Lower leg skin (tissue), 4 donors: ENCODE measurements at regions not wholly inside any gene's neighbourhood (a gene's known extent, or its start where the extent isn't known, plus 50 kb on each side); places are given as distances from the start of the nearest gene placed in this dataset.

ENCODE experiments used
- DNase-seq, 2 donors: peaks; one replicate each; pipeline ENCODE4 v3.0.0-alpha.2; 2019; ENCODE audit warnings: low spot score in 2 of 2
- H3K4me3 ChIP-seq: fragments of 200-600 bp; sonication (generic); 2 replicates; pipeline ENCODE4 v1.5.1; 2017; ENCODE audit warnings: mild to moderate bottlenecking, low read depth; ENCODE audit not compliant: poor library complexity, severe bottlenecking
- POLR2A ChIP-seq, 2 donors: fragments of 450-650 bp; IDR thresholded peaks; one replicate each; pipeline ENCODE4 v1.6.1; 2016 to 2017; ENCODE audit warnings: antibody characterized with exemption in 2 of 2, mild to moderate bottlenecking in 1 of 2, moderate library complexity in 1 of 2
- WGBS, 2 donors: methylation state at CpG; one replicate each; pipeline ENCODE4 v1.1.5; 2018; 5-methylcytosine and 5-hydroxymethylcytosine counted together
- intact Hi-C: fragments of 100-400 bp; cut with DNase I; formaldehyde crosslinking; loops from one replicate; pipeline ENCODE4 v1.15.0; 2023; ENCODE audit warnings: low total_unique reads
- TF ChIP-seq, protein P1 (sequence below), 3 donors: fragments of 450-650 bp; IDR thresholded peaks; one replicate each; pipeline ENCODE4 v1.5.1; 2016; ENCODE audit warnings: antibody characterized with exemption in 3 of 3, mild to moderate bottlenecking in 3 of 3, moderate library complexity in 2 of 3

DNA sequence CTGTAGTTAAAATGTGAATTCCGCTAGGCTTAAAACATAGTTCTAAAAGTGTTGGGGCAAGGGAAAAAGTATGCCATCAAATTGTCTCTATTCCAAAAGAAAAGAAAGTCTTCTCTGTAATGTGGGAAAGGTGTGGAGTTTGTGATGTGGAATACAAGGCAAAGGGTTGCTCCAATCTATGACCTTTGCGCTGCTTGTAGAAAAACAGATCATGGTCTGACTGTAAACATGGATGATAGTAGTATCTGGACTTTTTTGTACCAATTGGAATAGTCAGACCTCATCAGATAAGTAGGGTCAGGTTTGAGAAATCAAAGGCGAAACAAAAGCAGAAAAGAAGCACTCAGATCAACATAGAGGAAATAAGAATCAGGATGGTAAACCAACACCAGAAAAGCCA lies 372.3 kb downstream of the TFEC start:
- TF ChIP-seq, protein P1, sequence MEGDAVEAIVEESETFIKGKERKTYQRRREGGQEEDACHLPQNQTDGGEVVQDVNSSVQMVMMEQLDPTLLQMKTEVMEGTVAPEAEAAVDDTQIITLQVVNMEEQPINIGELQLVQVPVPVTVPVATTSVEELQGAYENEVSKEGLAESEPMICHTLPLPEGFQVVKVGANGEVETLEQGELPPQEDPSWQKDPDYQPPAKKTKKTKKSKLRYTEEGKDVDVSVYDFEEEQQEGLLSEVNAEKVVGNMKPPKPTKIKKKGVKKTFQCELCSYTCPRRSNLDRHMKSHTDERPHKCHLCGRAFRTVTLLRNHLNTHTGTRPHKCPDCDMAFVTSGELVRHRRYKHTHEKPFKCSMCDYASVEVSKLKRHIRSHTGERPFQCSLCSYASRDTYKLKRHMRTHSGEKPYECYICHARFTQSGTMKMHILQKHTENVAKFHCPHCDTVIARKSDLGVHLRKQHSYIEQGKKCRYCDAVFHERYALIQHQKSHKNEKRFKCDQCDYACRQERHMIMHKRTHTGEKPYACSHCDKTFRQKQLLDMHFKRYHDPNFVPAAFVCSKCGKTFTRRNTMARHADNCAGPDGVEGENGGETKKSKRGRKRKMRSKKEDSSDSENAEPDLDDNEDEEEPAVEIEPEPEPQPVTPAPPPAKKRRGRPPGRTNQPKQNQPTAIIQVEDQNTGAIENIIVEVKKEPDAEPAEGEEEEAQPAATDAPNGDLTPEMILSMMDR (IDR thresholded peaks at IDR 0.05), result no peak
- TF ChIP-seq POLR2A (IDR thresholded peaks at IDR 0.05), result no peak
- WGBS, 2 donors, result 63 to 74% methylated on average over 3 of the region's 3 CpGs
- no peak for DNase-seq
- intact Hi-C loops, result no loop called here
- H3K4me3 ChIP-seq, result no peak overlapping the region

DNA sequence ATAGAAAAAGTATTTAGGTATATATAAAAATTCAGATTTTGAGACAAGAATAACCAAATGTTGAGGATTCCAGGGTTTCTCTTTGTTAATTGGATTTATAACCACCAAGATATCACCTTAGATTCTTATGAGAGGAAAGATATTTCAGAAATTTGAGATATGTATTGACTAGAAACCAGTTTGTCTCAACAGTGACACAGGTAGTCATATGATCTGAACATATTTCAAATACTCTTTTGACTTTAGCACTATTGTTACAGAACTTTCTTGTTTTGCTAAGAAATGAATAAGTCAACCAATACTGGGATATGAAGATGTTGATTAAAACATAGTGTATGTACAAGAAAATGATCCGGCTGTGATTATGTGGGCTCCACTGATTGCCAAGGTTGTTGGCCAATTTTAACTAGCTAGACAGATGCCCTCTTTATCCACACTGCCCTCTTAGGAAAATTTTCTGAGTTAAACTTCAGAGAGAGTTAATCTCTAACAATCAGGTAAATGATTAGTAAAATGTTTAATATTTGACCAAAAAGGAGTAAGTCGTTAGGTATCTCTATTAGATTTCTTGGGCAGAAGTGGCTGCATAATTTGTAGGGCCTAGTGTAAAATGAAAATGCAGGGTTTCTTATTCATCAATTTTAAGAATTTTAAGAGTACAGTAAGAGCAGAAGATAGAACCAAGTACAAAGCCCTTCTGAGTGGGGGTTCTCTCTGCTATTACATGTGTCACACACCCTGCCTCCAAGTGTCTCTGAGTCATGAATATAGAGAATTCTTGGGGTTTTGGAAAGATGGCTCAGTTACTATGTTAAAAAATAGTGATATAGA lies 376.0 kb downstream of the TFEC start:
- intact Hi-C loops, result no loop called here
- no peak for DNase-seq
- TF ChIP-seq POLR2A (IDR thresholded peaks at IDR 0.05), result no peak
- TF ChIP-seq, protein P1 (IDR thresholded peaks at IDR 0.05), result no peak
- H3K4me3 ChIP-seq, result no peak overlapping the region
- 87 to 91% methylated on average over 2 of the region's 2 CpGs for WGBS, 2 donors

DNA sequence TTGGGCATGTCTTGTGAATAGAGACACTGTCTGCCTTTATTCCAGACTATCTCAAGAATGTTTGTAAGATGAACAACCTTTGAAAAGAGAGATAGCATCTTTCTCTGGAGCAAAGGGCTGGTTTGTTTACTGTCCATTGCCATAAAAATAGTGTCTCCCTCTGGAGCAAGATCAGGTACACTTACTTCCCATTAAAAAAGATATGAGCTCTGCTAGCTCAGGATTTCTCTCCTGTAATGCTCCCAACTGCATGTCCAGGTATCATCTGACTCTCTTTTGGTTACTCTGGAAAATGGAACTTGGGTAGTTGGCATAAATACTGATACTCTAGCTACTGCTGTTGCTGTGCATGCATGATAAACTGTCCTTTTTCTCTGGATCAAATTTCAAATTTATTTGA lies 381.1 kb downstream of the TFEC start:
- TF ChIP-seq, protein P1 (IDR thresholded peaks at IDR 0.05), result no peak
- TF ChIP-seq POLR2A (IDR thresholded peaks at IDR 0.05), result no peak
- DNase-seq, result no peak
- intact Hi-C loops, result no loop called here
- no peak overlapping the region for H3K4me3 ChIP-seq

DNA sequence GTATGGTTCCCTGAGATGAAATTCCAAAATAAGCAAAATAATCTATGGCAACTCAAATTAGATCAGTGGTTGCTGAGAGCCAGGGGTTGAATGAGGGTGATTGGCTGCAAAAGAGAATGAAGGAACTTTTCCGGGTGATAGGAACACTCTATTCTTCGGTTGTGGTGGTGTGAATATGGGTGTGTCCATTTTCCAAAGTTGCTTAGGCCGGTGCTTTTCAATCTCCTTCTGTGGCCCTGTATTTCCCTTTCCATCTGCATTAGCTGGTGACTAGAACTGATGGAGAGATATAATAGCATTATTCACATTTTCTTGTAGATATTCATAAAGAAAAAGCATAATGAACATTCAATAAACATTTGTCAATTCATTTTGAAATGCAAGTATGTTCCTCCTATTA lies 382.9 kb downstream of the TFEC start:
- TF ChIP-seq POLR2A (IDR thresholded peaks at IDR 0.05), result no peak
- TF ChIP-seq, protein P1 (IDR thresholded peaks at IDR 0.05), result no peak
- no peak overlapping the region for H3K4me3 ChIP-seq
- DNase-seq, result no peak
- intact Hi-C loops, result no loop called here
- WGBS, 2 donors, result 72 to 87% methylated on average over 3 of the region's 3 CpGs

DNA sequence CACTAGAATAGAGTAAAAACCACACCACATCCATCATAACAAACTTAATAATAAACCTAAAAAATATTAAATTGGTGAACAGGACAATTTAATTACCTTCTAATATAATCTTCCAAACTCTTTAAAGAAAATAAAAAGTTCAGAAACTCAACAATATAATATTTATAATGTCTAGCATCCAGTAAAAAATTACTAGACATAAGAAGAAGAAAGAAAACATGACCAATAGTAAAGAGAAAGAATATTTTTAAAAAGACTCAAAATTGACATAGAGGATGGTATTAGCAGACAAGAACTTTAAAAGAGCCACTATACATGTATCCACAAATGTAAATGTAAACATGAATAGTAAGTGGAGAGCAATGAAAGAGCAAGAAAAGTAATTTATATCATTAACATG lies 388.4 kb downstream of the TFEC start:
- DNase-seq, result no peak
- TF ChIP-seq, protein P1 (IDR thresholded peaks at IDR 0.05), result no peak
- no peak for TF ChIP-seq POLR2A (IDR thresholded peaks at IDR 0.05)
- no peak overlapping the region for H3K4me3 ChIP-seq
- intact Hi-C loops, result no loop called here

DNA sequence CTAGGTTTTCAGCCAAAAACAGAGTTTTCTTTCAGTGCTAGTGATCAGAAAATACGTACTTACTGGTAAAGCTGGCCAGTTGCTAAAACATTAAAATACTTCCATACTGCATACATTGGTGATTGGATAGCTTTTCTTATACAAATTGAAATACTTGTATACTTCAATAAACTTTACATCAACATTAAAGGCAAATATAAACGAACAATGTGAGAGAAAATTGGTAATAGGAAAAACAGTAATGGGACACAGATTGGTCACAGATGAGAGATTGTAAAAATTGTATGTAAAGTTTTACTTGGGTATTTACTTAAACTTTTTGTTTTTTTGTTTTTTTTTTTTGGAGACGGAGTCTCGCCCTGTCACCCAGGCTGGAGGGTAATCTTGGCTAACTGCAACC lies 391.7 kb downstream of the TFEC start:
- DNase-seq, result no peak
- TF ChIP-seq POLR2A (IDR thresholded peaks at IDR 0.05), result no peak
- TF ChIP-seq, protein P1 (IDR thresholded peaks at IDR 0.05), result no peak
- 79 to 82% methylated on average over 4 of the region's 4 CpGs for WGBS, 2 donors
- intact Hi-C loops, result no loop called here
- H3K4me3 ChIP-seq, result no peak overlapping the region
